IPS-20b (cell line): ENCODE measurements at regions not wholly inside any gene's neighbourhood (a gene's known extent, or its start where the extent isn't known, plus 50 kb on each side); places are given as distances from the start of the nearest gene placed in this dataset.
"Not testable (repeated sequence)": the region's sequence is repeated elsewhere in the genome, so short reads cannot be mapped to it uniquely, and the experiment has no call there.

ENCODE experiments used
- H3K27ac ChIP-seq: one replicate; pipeline ENCODE4 v1.5.1; 2013; ENCODE audit warnings: low read length
- H3K27me3 ChIP-seq: 2 replicates; pipeline ENCODE4 v1.6.1; 2013; ENCODE audit warnings: mild to moderate bottlenecking, low read length, inconsistent platforms; ENCODE audit not compliant: insufficient read depth
- H3K36me3 ChIP-seq: 2 replicates; pipeline ENCODE4 v1.6.1; 2013; ENCODE audit warnings: low read depth, mild to moderate bottlenecking, inconsistent platforms, low read length, moderate library complexity; ENCODE audit not compliant: insufficient read depth
- H3K4me1 ChIP-seq: 2 replicates; pipeline ENCODE4 v1.6.1; 2013; ENCODE audit warnings: mild to moderate bottlenecking, control low read depth, inconsistent platforms, low read length, moderate library complexity; ENCODE audit not compliant: insufficient read depth
- H3K4me3 ChIP-seq: 2 replicates; pipeline ENCODE4 v1.5.1; 2013; ENCODE audit warnings: mild to moderate bottlenecking, low read length, inconsistent platforms
- H3K9ac ChIP-seq: 2 replicates; pipeline ENCODE4 v1.6.1; 2013; ENCODE audit warnings: low read depth, mild to moderate bottlenecking, inconsistent platforms, low read length, moderate library complexity
- H3K9me3 ChIP-seq: 2 replicates; pipeline ENCODE4 v1.6.1; 2013; ENCODE audit warnings: mild to moderate bottlenecking, low read depth, low read length, inconsistent platforms; ENCODE audit not compliant: insufficient read depth

DNA sequence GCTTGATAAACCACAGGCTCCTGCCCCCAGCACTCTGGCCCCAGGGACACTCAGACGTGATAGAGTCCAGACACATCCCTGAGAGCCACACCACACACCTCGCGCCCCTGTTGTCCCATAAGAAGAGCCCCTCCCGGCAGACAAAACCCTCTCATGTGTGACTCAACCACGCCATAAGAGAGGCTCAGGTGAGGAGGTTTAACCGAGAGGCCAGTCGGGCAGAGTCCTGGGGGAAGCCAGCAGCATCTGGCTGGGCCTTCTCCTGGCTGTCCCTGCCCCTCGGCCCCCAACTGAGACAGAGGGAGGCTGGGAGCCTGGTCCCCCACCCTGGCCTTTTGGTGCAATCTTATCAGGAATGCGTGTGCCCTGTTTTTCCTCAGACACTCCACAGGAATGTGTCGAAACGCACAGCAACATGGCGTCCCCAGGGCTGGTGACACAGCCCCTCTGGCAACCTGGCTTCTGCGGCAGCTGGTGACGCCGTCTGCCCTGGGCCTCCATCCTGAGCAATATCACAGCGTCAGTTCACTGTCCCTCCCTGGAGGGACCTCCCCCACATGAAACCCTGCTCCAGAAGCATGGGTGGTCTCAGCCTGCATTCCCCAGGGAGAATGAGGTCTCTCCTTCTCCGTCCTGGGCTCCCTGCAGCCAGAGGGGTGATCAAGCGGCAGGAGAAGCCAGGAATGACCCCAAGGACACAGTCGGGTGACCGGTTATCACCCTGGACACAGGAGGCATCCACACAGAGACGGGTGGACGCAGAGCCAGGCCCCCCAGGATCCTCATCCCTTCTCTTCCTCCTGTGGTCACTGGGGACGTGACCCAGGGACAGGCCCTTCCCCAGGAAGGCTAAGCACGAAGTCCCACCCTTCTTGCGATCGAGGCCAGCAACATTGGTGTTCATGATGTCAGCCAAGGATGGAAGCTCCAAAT lies 156.6 kb upstream of the AFDN start:
- Histone ChIP-seq H3K4me3 (no peak overlapping the region), H3K27ac (no peak overlapping the region), H3K4me1 (no peaks in the 10 kb centered on the region), H3K9me3 (0 out of 2 replicates have a peak, but pooled peaks cover 4% of the 10 kb centered on the region), H3K9ac (no peak overlapping the region), H3K27me3 (no peaks in the 10 kb centered on the region), H3K36me3 (no peaks in the 10 kb centered on the region)

DNA sequence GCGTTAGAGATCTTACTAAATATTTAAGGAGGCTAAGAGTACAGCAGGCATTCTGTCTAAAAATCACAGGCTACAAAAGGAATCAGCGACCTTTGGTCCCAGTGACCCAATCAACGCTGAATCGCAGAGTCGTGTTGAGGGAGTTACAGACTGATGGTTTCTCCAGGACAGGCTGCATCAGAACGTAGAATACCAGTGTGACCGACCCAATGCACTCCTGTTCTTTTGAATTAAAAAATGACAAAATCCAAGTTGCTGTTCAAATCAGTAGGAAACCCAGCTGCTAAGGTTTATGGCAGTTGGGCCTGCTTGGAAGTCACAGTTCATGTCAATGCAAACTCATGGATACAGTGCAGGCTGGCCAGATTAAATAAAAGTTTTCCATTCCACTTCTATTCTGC lies 155.8 kb upstream of the AFDN start:
- Histone ChIP-seq H3K4me1 (no peaks in the 10 kb centered on the region), H3K9ac (no peak overlapping the region), H3K9me3 (0 out of 2 replicates have a peak, but pooled peaks cover 4% of the 10 kb centered on the region), H3K27ac (no peak overlapping the region), H3K36me3 (no peaks in the 10 kb centered on the region), H3K4me3 (no peak overlapping the region), H3K27me3 (no peaks in the 10 kb centered on the region)

GRCh38 chr6:167671379-167671976 lies 155.2 kb upstream of the AFDN start:
- not testable (repeated sequence) for H3K27me3 ChIP-seq, H3K9me3 ChIP-seq, H3K4me3 ChIP-seq, H3K4me1 ChIP-seq, H3K36me3 ChIP-seq, H3K9ac ChIP-seq, H3K27ac ChIP-seq

DNA sequence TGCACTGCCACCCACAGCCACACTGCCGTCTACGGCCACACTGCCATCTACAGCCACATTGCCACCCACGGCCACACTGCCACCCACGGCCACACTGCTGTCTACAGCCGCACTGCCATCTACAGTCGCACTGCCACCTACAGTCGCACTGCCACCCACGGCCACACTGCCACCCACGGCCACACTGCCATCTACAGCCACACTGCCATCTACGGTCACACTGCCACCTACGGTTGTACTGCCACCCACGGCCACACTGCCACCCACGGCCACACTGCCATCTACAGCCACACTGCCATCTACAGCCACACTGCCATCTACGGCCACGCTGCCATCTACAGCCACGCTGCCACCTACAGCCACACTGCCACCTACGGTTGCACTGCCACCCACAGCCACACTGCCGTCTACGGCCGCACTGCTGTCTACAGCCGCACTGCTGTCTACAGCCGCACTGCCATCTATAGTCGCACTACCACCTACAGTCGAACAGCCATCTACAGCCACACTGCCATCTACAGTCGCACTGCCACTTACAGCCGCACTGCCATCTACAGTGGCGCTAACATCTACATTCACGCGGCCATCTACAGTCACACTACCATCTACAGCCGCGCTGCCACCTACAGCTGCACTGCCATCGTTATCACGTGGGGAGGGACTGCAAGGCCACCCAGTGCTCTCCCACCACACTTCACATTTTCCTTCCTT lies 154.6 kb upstream of the AFDN start:
- Histone ChIP-seq H3K4me1 (peaks cover 3% of the 10 kb centered on the region; the same call in 1 of the 2 replicates), H3K36me3 (no peaks in the 10 kb centered on the region), H3K27ac (no peak overlapping the region), H3K27me3 (peaks cover 7% of the 10 kb centered on the region), H3K4me3 (no peak overlapping the region), H3K9me3 (0 out of 2 replicates have a peak, but pooled peaks cover 4% of the 10 kb centered on the region), H3K9ac (no peak overlapping the region)

GRCh38 chr6:167672738-167673137 lies 154.0 kb upstream of the AFDN start:
- peaks cover 13% of the 10 kb centered on the region for H3K27me3 ChIP-seq

GRCh38 chr6:167673946-167674345 lies 152.8 kb upstream of the AFDN start:
- 0 out of 2 replicates have a peak, but pooled peaks cover 4% of the 10 kb centered on the region for H3K9me3 ChIP-seq
- no peak overlapping the region for H3K27ac ChIP-seq
- no peaks in the 10 kb centered on the region for H3K36me3 ChIP-seq
- no peak overlapping the region for H3K9ac ChIP-seq
- H3K27me3 ChIP-seq, result peaks cover 23% of the 10 kb centered on the region
- no peak overlapping the region for H3K4me3 ChIP-seq
- H3K4me1 ChIP-seq, result peaks cover 12% of the 10 kb centered on the region; the same call in 1 of the 2 replicates

More at GRCh38 chr6:167672738-167673137, 154.0 kb upstream of the AFDN start:
- no peaks in the 10 kb centered on the region for H3K36me3 ChIP-seq
- no peak overlapping the region for H3K9ac ChIP-seq
- 0 out of 2 replicates have a peak, but pooled peaks cover 4% of the 10 kb centered on the region for H3K9me3 ChIP-seq
- no peak overlapping the region for H3K27ac ChIP-seq
- no peak overlapping the region for H3K4me3 ChIP-seq
- H3K4me1 ChIP-seq, result peaks cover 9% of the 10 kb centered on the region; the same call in 1 of the 2 replicates

- Histone ChIP-seq H3K27me3 (peaks cover 28% of the 10 kb centered on the region), H3K27ac (no peak overlapping the region), H3K9ac (no peak overlapping the region), H3K9me3 (0 out of 2 replicates have a peak, but pooled peaks cover 4% of the 10 kb centered on the region), H3K4me1 (peaks cover 15% of the 10 kb centered on the region; the same call in 1 of the 2 replicates), H3K36me3 (no peaks in the 10 kb centered on the region), H3K4me3 (no peak overlapping the region)
These were observed 152.2 kb upstream of the AFDN start for GRCh38 chr6:167674486-167674885.

- H3K4me3 ChIP-seq, result no peak overlapping the region
- no peak overlapping the region for H3K9ac ChIP-seq
- no peaks in the 10 kb centered on the region for H3K36me3 ChIP-seq
These were observed 150.6 kb upstream of the AFDN start for GRCh38 chr6:167676000-167676665.

GRCh38 chr6:167676666-167677421 lies 149.9 kb upstream of the AFDN start:
- H3K27me3 ChIP-seq, result peaks cover 52% of the 10 kb centered on the region
- H3K4me1 ChIP-seq, result peaks cover 15% of the 10 kb centered on the region; the same call in 1 of the 2 replicates
- H3K36me3 ChIP-seq, result no peaks in the 10 kb centered on the region
- H3K27ac ChIP-seq, result no peak overlapping the region
- 0 out of 2 replicates have a peak, but pooled peaks cover under 1% of the 10 kb centered on the region for H3K9me3 ChIP-seq
- peak overlapping the region; percentile 71; the same call in 1 of the 2 replicates for H3K4me3 ChIP-seq
- peak overlapping the region; percentile 55; the same call in 1 of the 2 replicates for H3K9ac ChIP-seq

More at GRCh38 chr6:167676000-167676665, 150.6 kb upstream of the AFDN start:
- Histone ChIP-seq H3K9me3 (0 out of 2 replicates have a peak, but pooled peaks cover 4% of the 10 kb centered on the region), H3K27ac (no peak overlapping the region), H3K27me3 (peaks cover 45% of the 10 kb centered on the region), H3K4me1 (peaks cover 15% of the 10 kb centered on the region; the same call in 1 of the 2 replicates)

GRCh38 chr6:167677422-167677789 lies 149.3 kb upstream of the AFDN start:
- Histone ChIP-seq H3K36me3 (no peaks in the 10 kb centered on the region), H3K9me3 (no peaks in the 10 kb centered on the region), H3K9ac (peak overlapping the region; percentile 55; the same call in 1 of the 2 replicates), H3K27me3 (peaks cover 54% of the 10 kb centered on the region), H3K4me1 (peaks cover 15% of the 10 kb centered on the region; the same call in 1 of the 2 replicates), H3K27ac (no peak overlapping the region), H3K4me3 (peak overlapping the region; percentile 71; the same call in 1 of the 2 replicates)
